ACHN (cell line): ENCODE measurements at regions not wholly inside any gene's neighbourhood (a gene's known extent, or its start where the extent isn't known, plus 50 kb on each side); places are given as distances from the start of the nearest gene placed in this dataset.
A peak's percentile ranks its signal among the peaks of the same experiment; 100 is the strongest.
"Not testable (repeated sequence)": the region's sequence is repeated elsewhere in the genome, so short reads cannot be mapped to it uniquely, and the experiment has no call there.

ENCODE experiments used
- DNase-seq: peaks from one replicate; pipeline ENCODE4 v3.0.0-alpha.2; 2015
- in situ Hi-C: cut with HindIII; loops from 2 replicates; pipeline ENCODE4 v1.10.0; 2017; ENCODE audit warnings: low sequenced_read_pairs, low pct_ligation_motif_present, low pct_unique_long_range_greater_than_20kb

DNA sequence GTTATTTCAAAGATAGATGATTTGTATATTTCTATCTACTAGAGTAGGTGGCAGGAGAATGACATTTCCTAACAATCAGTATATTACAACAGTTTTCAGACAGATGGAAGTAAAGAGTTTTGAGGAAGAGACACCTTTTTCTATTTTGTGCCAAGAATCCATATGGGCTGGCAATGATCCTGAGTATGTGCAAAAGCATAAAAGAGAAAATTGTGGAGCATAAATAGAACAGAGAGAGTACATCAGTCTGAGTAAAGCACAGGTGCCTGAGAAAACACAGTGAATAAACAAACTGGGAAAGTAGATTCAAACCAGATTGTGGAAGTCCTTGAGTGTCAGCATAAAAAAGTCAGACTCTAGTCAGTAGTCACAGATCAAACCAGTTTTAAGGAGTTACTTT is 96.8 kb upstream of the WDR44 start:
- DNase-seq: no peak
- in situ Hi-C loops: no loop called here

DNA sequence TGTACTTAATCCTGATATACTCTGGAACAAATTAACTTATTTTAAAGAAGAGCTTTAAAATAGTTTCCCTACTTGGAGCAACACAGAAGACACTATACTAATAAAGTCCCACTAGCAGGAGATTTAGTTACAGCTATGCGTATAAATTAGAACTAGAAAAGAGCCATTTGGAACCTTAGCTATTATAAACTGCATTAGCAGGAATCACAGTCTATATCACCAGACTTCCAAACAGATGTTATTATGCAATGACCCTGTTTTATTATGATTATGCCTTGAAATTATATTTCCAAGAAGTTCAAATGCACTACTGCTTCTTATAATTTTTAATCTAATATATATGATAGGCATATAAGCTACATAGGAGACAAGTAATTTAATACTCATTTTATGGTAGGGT is 95.5 kb upstream of the WDR44 start:
- DNase-seq: no peak
- in situ Hi-C loops: no loop called here

DNA sequence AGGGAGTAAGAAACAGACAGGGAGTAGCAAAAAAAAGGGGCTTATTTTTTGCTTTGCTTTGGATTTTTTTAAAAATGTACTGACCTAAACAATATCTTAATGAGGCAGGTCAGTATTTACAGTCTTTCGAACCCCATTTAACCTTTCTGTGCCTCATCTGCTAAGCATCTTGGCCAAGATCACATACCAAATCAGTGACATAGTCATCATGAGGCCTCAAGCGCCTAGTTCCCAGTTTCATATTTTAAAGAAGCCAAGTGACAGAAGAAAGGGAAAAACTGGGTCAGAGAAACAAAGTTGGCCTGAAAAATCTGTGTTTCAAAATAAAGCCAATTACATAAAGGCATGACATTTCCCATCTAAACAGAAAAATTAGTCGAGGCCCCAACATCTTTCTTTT is 94.6 kb upstream of the WDR44 start:
- in situ Hi-C loops: no loop called here
- no peak for DNase-seq

DNA sequence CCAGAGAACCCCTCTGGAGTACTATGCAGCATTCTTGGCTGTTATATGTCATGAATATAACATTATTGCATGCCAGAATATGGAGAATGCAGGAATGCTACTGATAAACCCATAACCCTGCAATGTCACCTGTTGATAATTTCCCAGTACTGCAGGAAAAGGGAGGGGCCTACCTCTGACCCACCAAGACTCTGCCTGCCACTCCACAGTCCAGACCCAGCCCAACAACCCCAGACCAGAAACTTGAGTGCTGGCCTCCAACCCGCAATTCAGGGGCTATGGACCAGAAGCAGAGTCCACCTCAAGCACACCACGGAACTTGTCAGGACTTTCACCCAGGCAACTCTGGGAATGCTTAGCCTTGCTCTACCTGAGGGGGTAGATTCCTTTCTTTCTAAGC is 92.9 kb upstream of the WDR44 start:
- in situ Hi-C loops: no loop called here
- no peak for DNase-seq

DNA sequence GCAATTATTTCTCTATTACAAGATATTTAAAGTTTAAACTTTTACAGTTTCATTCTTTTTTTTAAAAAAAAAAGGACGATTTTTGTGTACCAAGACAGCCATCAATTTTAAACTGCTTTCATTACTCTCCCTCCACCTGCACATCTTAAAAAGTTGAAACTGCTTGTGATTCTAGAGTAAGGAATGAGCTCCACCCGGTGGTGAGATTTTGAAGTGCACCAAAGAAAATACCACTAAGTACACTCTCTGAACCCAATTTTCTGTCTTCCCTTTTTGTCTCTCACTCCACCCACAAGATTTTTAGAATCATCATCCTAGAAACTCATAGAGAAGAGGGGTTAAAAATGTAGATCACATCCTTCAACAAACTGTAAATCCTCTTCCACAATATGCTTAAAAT is 91.3 kb upstream of the WDR44 start:
- peak; percentile 34 for DNase-seq
- in situ Hi-C loops: no loop called here

DNA sequence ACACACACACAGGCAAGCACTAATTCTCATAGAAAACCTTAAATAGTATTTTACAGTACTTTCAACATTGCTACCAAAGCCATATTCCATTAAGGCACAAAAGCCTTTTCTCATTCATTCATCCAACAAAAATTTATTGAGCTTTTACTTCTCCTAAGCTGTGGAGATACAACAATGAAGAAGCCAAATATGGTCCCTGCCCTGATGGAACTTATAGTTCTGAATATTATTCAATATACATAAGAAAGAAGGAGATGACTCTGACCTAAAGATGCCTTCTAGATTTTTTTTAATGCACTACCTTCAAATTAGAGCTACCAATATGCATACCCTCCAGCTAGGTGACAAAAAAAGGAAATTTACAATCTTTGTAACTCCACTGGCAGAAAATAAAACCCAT is 90.0 kb upstream of the WDR44 start:
- no peak for DNase-seq
- in situ Hi-C loops: no loop called here

DNA sequence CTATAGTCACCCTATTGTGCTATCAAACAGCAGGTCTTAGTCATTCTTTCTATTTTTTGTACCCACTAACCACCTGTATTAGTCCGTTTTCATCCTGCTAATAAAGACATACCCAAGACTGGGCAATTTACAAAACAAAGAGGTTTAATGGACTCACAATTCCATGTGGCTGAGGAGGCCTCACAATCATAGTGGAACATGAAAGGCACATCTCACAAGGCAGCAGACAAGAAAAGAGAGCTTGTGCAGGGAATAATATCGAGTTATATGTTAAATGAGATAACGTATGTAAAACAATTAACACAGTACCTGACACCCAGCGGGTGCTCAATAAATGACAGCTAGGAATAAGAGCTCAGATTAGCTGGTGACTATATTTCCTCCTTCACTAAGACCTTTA is 88.1 kb upstream of the WDR44 start:
- in situ Hi-C loops: no loop called here
- DNase-seq: no peak

DNA sequence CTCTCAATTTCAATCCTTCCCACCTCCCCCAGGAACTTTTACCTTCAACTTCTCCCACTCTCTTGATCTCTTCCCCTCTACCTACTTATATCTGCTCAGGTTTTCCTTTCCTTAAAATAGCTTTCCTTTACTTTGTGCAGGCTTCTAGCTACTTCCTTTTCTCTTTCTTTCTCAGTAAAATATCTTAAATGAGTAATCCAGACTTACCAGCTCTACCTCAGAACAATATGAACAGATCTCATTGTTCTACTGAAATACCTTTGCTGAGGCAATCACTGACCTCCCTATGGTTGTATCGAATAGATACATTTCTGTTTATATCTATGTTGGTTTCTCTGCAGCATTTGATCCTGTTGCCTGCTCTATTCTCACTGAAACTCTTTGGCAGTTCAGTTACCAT is 86.7 kb upstream of the WDR44 start:
- DNase-seq: no peak
- in situ Hi-C loops: no loop called here

DNA sequence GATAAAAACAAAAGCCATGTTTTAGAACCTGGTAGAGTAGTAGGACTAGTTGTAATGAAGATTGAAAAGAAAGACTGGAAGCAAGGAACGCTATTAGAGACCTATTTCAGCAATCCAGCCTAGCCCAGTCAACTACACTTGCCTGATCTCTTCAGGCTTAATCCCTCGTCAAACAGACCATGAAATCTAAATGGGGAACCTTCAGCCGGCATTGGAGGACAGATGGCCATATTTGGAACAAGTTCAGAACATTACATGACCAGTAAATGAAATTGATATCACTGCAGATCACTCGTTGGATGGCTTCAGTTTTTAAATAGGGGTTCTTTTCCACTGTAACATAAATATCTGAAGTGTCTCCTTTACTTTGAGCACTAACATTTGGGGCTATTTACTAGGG is 84.8 kb upstream of the WDR44 start:
- in situ Hi-C loops: no loop called here
- no peak for DNase-seq

DNA sequence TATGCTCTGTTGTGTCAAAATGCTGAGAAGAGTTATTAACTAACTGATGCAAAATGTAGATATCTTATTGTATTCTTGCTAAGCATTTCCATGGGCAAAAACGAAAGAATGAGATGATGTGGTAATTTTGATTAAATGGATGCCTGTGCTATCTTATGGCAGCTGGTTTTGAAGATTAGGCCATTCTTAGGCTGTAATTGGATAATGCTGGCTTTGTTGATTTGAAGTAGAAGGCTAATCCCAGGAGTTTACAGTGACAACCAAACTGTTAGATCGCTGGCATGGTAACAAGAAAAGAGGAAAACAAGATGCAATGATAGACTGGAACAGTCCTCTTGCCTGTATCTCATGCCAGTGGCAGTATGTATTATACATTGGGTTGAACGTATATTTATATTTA is 74.1 kb upstream of the WDR44 start:
- in situ Hi-C loops: no loop called here
- DNase-seq: no peak

DNA sequence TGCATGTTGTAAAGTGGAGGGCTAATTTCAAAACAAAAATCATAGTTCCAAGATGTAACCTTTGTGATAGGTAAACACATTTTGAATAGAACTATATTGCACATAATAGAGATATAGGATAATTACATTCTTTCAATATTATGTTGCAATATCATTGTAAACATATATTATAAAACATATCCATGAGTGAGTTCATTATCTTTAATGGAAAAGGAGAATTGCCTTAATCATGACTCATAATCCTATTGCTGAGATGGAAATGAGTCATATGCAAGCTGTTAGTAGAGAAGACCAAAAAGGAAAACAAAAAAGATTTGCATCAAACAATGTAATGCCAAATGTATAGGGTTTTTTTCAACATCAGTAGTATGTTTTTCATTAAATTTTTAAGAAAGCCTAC is 73.7 kb upstream of the WDR44 start:
- DNase-seq: no peak
- in situ Hi-C loops: no loop called here

DNA sequence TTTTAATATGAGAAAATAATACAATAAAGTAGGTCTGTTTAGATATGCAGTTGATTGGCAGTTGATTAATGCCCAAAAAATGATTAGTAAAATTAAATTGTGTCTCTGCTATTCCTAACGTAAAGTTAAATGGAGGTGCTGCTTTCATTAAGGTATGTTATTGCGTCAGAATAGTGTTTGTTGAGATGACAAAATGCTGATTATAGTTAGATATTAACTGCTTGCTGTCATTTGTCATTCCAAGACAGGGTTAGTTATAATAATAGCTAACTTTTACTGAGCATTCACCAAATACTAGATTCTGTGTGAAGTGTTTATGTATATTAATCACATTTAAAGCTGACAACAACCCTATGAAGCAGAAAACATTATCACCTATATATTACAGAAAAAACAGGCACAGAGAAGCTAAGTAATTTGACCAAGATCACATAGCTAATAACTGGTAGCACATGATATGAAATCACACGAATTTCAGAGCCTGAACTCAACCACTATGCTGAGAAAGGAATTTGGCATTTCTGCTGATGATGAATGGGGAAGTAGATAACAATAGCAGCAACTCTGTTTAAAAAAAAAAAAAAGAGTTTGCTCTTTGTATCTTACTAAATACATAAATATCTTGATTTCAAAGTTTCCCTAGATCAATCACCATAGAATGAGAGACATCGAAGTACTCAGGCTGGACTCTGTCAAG is 59.7 kb upstream of the WDR44 start:
- in situ Hi-C loops: no loop called here
- no peak for DNase-seq

DNA sequence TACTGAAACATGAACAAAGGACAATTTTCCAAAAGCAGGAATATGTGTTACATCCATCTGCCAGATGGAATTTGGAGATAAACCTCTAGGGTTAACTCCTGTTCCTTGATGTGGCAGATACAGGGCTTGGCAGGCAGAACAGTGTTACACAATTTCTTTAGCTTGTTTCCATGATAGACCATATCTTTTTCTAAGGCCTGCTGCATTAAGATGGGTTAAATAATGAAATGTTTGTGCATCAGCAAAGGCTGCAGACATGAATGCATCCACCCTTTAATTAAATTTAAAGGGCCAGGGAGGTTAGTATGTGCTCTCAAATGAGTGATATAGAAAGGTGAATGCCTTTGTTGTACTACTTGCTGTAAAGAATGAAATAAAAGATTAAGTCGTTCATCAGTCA is 50.1 kb upstream of the WDR44 start:
- in situ Hi-C loops, DNase-seq: not testable (repeated sequence)
